ENCODE measurements at regions not wholly inside any gene's neighbourhood (a gene's known extent, or its start where the extent isn't known, plus 50 kb on each side); places are given as distances from the start of the nearest gene placed in this dataset.

GRCh38 chr5:124796495-124796894 lies 50.1 kb upstream of the ZNF608 start:
- no peak for DNase-seq (ENCODE audit: low spot score in 2 of 2)
- Histone ChIP-seq H3K9me3 (no peaks in the 10 kb centered on the region), H3K4me3 (no peak overlapping the region), H3K4me1 (peaks cover 5% of the 10 kb centered on the region), H3K27me3 (ENCODE audit: low read depth) (no peaks in the 10 kb centered on the region), H3K36me3 (replicated peaks) (no peaks in the 10 kb centered on the region)
- in situ Hi-C loops (cut with MboI; ENCODE audit: low sequenced_read_pairs) = no loop called here

GRCh38 chr5:124797665-124798087 lies 51.2 kb upstream of the ZNF608 start:
- no peaks in the 10 kb centered on the region for H3K36me3 ChIP-seq (replicated peaks)
- in situ Hi-C loops (cut with MboI; ENCODE audit: low sequenced_read_pairs) = no loop called here
- H3K4me1 ChIP-seq = no peaks in the 10 kb centered on the region
- H3K4me3 ChIP-seq = no peak overlapping the region
- DNase-seq (ENCODE audit: low spot score in 2 of 2) = no peak
- H3K27me3 ChIP-seq (ENCODE audit: low read depth) = no peaks in the 10 kb centered on the region
- H3K9me3 ChIP-seq = no peaks in the 10 kb centered on the region

- no peaks in the 10 kb centered on the region for H3K4me1 ChIP-seq
- in situ Hi-C loops (cut with MboI; ENCODE audit: low sequenced_read_pairs) = no loop called here
- H3K27me3 ChIP-seq (ENCODE audit: low read depth) = no peaks in the 10 kb centered on the region
- H3K36me3 ChIP-seq (replicated peaks) = no peaks in the 10 kb centered on the region
- no peak for DNase-seq (ENCODE audit: low spot score in 2 of 2)
- H3K9me3 ChIP-seq = no peaks in the 10 kb centered on the region
- no peak overlapping the region for H3K4me3 ChIP-seq
Measured at GRCh38 chr5:124798890-124799289, 52.5 kb upstream of the ZNF608 start.

- Histone ChIP-seq H3K9me3 (no peaks in the 10 kb centered on the region), H3K27me3 (ENCODE audit: low read depth) (no peaks in the 10 kb centered on the region), H3K4me1 (peaks cover 13% of the 10 kb centered on the region), H3K4me3 (no peak overlapping the region), H3K36me3 (replicated peaks) (no peaks in the 10 kb centered on the region)
- in situ Hi-C loops (cut with MboI; ENCODE audit: low sequenced_read_pairs) = no loop called here
- no peak for DNase-seq (ENCODE audit: low spot score in 2 of 2)
Measured at GRCh38 chr5:124801551-124801950, 55.1 kb upstream of the ZNF608 start.

GRCh38 chr5:124803617-124804323 lies 57.3 kb upstream of the ZNF608 start:
- Histone ChIP-seq H3K9me3 (no peaks in the 10 kb centered on the region), H3K4me3 (no peak overlapping the region), H3K4me1 (peaks cover 21% of the 10 kb centered on the region), H3K36me3 (replicated peaks) (no peaks in the 10 kb centered on the region), H3K27me3 (ENCODE audit: low read depth) (no peaks in the 10 kb centered on the region)
- no peak for DNase-seq (ENCODE audit: low spot score in 2 of 2)
- in situ Hi-C loops (cut with MboI; ENCODE audit: low sequenced_read_pairs) = no loop called here

- Histone ChIP-seq H3K36me3 (replicated peaks) (no peaks in the 10 kb centered on the region), H3K4me1 (peaks cover 21% of the 10 kb centered on the region), H3K4me3 (no peak overlapping the region), H3K27me3 (ENCODE audit: low read depth) (no peaks in the 10 kb centered on the region), H3K9me3 (no peaks in the 10 kb centered on the region)
- no peak for DNase-seq (ENCODE audit: low spot score in 2 of 2)
- in situ Hi-C loops (cut with MboI; ENCODE audit: low sequenced_read_pairs) = no loop called here
Measured at GRCh38 chr5:124806026-124806372, 59.6 kb upstream of the ZNF608 start.

GRCh38 chr5:124806373-124807077 lies 60.1 kb upstream of the ZNF608 start:
- no peaks in the 10 kb centered on the region for H3K27me3 ChIP-seq (ENCODE audit: low read depth)
- H3K4me3 ChIP-seq = no peak overlapping the region
- peaks cover 21% of the 10 kb centered on the region for H3K4me1 ChIP-seq
- peak; percentile 86 to 92 for DNase-seq (ENCODE audit: low spot score in 2 of 2)
- no peaks in the 10 kb centered on the region for H3K36me3 ChIP-seq (replicated peaks)
- in situ Hi-C loops (cut with MboI; ENCODE audit: low sequenced_read_pairs) = no loop called here
- H3K9me3 ChIP-seq = no peaks in the 10 kb centered on the region

- Histone ChIP-seq H3K36me3 (replicated peaks) (no peaks in the 10 kb centered on the region), H3K4me1 (peaks cover 21% of the 10 kb centered on the region), H3K4me3 (no peak overlapping the region), H3K27me3 (ENCODE audit: low read depth) (no peaks in the 10 kb centered on the region), H3K9me3 (no peaks in the 10 kb centered on the region)
- no peak for DNase-seq (ENCODE audit: low spot score in 2 of 2)
- in situ Hi-C loops (cut with MboI; ENCODE audit: low sequenced_read_pairs) = no loop called here
Measured at GRCh38 chr5:124808842-124809268, 62.4 kb upstream of the ZNF608 start.

GRCh38 chr5:124810396-124811006 lies 64.1 kb upstream of the ZNF608 start:
- Histone ChIP-seq H3K36me3 (replicated peaks) (no peaks in the 10 kb centered on the region), H3K4me3 (no peak overlapping the region), H3K4me1 (peaks cover 20% of the 10 kb centered on the region), H3K27me3 (ENCODE audit: low read depth) (no peaks in the 10 kb centered on the region), H3K9me3 (no peaks in the 10 kb centered on the region)
- in situ Hi-C loops (cut with MboI; ENCODE audit: low sequenced_read_pairs) = no loop called here
- DNase-seq (ENCODE audit: low spot score in 2 of 2) = peak in 1 of 2 experiments; percentile 19

- H3K36me3 ChIP-seq (replicated peaks) = no peaks in the 10 kb centered on the region
- no peak overlapping the region for H3K4me3 ChIP-seq
- no peaks in the 10 kb centered on the region for H3K27me3 ChIP-seq (ENCODE audit: low read depth)
- DNase-seq (ENCODE audit: low spot score in 2 of 2) = no peak
- no peaks in the 10 kb centered on the region for H3K9me3 ChIP-seq
- in situ Hi-C loops (cut with MboI; ENCODE audit: low sequenced_read_pairs) = no loop called here
- peaks cover 6% of the 10 kb centered on the region for H3K4me1 ChIP-seq
Measured at GRCh38 chr5:124812771-124813358, 66.4 kb upstream of the ZNF608 start.

- Histone ChIP-seq H3K36me3 (replicated peaks) (no peaks in the 10 kb centered on the region), H3K4me1 (peaks cover 6% of the 10 kb centered on the region), H3K9me3 (no peaks in the 10 kb centered on the region), H3K4me3 (no peak overlapping the region), H3K27me3 (ENCODE audit: low read depth) (no peaks in the 10 kb centered on the region)
- DNase-seq (ENCODE audit: low spot score in 2 of 2) = no peak
- in situ Hi-C loops (cut with MboI; ENCODE audit: low sequenced_read_pairs) = no loop called here
Measured at GRCh38 chr5:124816381-124816780, 69.9 kb upstream of the ZNF608 start.

- Histone ChIP-seq H3K4me3 (no peak overlapping the region), H3K4me1 (peaks cover 7% of the 10 kb centered on the region; the same call in 1 of the 2 replicates), H3K27me3 (ENCODE audit: low read depth) (no peaks in the 10 kb centered on the region), H3K9me3 (no peaks in the 10 kb centered on the region), H3K36me3 (replicated peaks) (no peaks in the 10 kb centered on the region)
- DNase-seq (ENCODE audit: low spot score in 2 of 2) = no peak
- in situ Hi-C loops (cut with MboI; ENCODE audit: low sequenced_read_pairs) = no loop called here
Measured at GRCh38 chr5:124819201-124819600, 72.8 kb upstream of the ZNF608 start.

GRCh38 chr5:124822647-124823046 lies 76.2 kb upstream of the ZNF608 start:
- no peaks in the 10 kb centered on the region for H3K27me3 ChIP-seq (ENCODE audit: low read depth)
- 0 out of 2 replicates have a peak, but pooled peaks cover 5% of the 10 kb centered on the region for H3K4me1 ChIP-seq
- in situ Hi-C loops (cut with MboI; ENCODE audit: low sequenced_read_pairs) = no loop called here
- no peak for DNase-seq (ENCODE audit: low spot score in 2 of 2)
- H3K9me3 ChIP-seq = no peaks in the 10 kb centered on the region
- no peaks in the 10 kb centered on the region for H3K36me3 ChIP-seq (replicated peaks)
- H3K4me3 ChIP-seq = no peak overlapping the region

- Histone ChIP-seq H3K36me3 (replicated peaks) (no peaks in the 10 kb centered on the region), H3K27me3 (ENCODE audit: low read depth) (no peaks in the 10 kb centered on the region), H3K4me1 (peaks cover 8% of the 10 kb centered on the region), H3K4me3 (no peak overlapping the region), H3K9me3 (no peaks in the 10 kb centered on the region)
- in situ Hi-C loops (cut with MboI; ENCODE audit: low sequenced_read_pairs) = no loop called here
- DNase-seq (ENCODE audit: low spot score in 2 of 2) = no peak
Measured at GRCh38 chr5:124823380-124823779, 76.9 kb upstream of the ZNF608 start.

All from HAP-1 (cell line).